Endothelial cell (in vitro differentiated cells): ENCODE measurements at regions not wholly inside any gene's neighbourhood (a gene's known extent, or its start where the extent isn't known, plus 50 kb on each side); places are given as distances from the start of the nearest gene placed in this dataset.

Experiments used
- DNase-seq: peaks from one replicate; pipeline ENCODE4 v3.0.0; 2021; ENCODE audit warnings: low spot score
- H3K27ac Mint-ChIP-seq: one replicate; pipeline ENCODE4 v1.8.0; 2021; ENCODE audit warnings: mixed read lengths, inconsistent platforms; ENCODE audit not compliant: unreplicated experiment
- H3K27me3 Mint-ChIP-seq: one replicate; pipeline ENCODE4 v1.8.0; 2021; ENCODE audit warnings: mild to moderate bottlenecking, moderate library complexity, mixed read lengths, inconsistent platforms; ENCODE audit not compliant: unreplicated experiment
- H3K36me3 Mint-ChIP-seq: one replicate; pipeline ENCODE4 v1.8.0; 2021; ENCODE audit warnings: mild to moderate bottlenecking, low read depth, mixed read lengths, inconsistent platforms; ENCODE audit not compliant: unreplicated experiment
- H3K4me1 Mint-ChIP-seq: one replicate; pipeline ENCODE4 v1.8.0; 2021; ENCODE audit warnings: mild to moderate bottlenecking, mixed read lengths, inconsistent platforms; ENCODE audit not compliant: unreplicated experiment
- H3K4me3 Mint-ChIP-seq: one replicate; pipeline ENCODE4 v1.8.0; 2021; ENCODE audit warnings: mild to moderate bottlenecking, mixed read lengths, inconsistent platforms; ENCODE audit not compliant: unreplicated experiment
- H3K9me3 Mint-ChIP-seq: one replicate; pipeline ENCODE4 v1.8.0; 2021; ENCODE audit warnings: mixed read lengths, inconsistent platforms; ENCODE audit not compliant: unreplicated experiment
- CTCF ChIP-seq: fragments of 200-600 bp; sonication (generic); IDR thresholded peaks from one replicate; pipeline ENCODE4 v1.5.0; 2021; ENCODE audit warnings: antibody characterized with exemption; ENCODE audit not compliant: unreplicated experiment

GRCh38 chr2:220318508-220318907, 691.1 kb downstream of the SLC4A3 start:
- H3K27me3 Mint-ChIP-seq: no peaks in the 10 kb centered on the region
- no peaks in the 10 kb centered on the region for H3K4me1 Mint-ChIP-seq
- DNase-seq: no peak
- no peaks in the 10 kb centered on the region for H3K9me3 Mint-ChIP-seq
- TF ChIP-seq CTCF: no peak
- H3K36me3 Mint-ChIP-seq: no peaks in the 10 kb centered on the region
- no peak overlapping the region for H3K4me3 Mint-ChIP-seq
- H3K27ac Mint-ChIP-seq: no peak overlapping the region

GRCh38 chr2:220320326-220320725, 692.9 kb downstream of the SLC4A3 start:
- H3K4me1 Mint-ChIP-seq: no peaks in the 10 kb centered on the region

GRCh38 chr2:220332886-220333285, 705.5 kb downstream of the SLC4A3 start:
- H3K27ac Mint-ChIP-seq: no peak overlapping the region
- no peaks in the 10 kb centered on the region for H3K27me3 Mint-ChIP-seq
- no peaks in the 10 kb centered on the region for H3K36me3 Mint-ChIP-seq
- H3K4me3 Mint-ChIP-seq: no peak overlapping the region
- no peak for TF ChIP-seq CTCF
- no peaks in the 10 kb centered on the region for H3K4me1 Mint-ChIP-seq
- no peaks in the 10 kb centered on the region for H3K9me3 Mint-ChIP-seq
- no peak for DNase-seq

More at GRCh38 chr2:220320326-220320725, 692.9 kb downstream of the SLC4A3 start:
- no peak overlapping the region for H3K27ac Mint-ChIP-seq
- no peak overlapping the region for H3K4me3 Mint-ChIP-seq
- no peak for TF ChIP-seq CTCF
- no peaks in the 10 kb centered on the region for H3K27me3 Mint-ChIP-seq
- no peaks in the 10 kb centered on the region for H3K36me3 Mint-ChIP-seq
- H3K9me3 Mint-ChIP-seq: no peaks in the 10 kb centered on the region
- DNase-seq: no peak

GRCh38 chr2:220334210-220334609, 706.8 kb downstream of the SLC4A3 start:
- DNase-seq: no peak
- Mint-ChIP-seq H3K36me3 (no peaks in the 10 kb centered on the region), H3K4me1 (no peaks in the 10 kb centered on the region), H3K4me3 (no peak overlapping the region), H3K9me3 (no peaks in the 10 kb centered on the region), H3K27me3 (no peaks in the 10 kb centered on the region), H3K27ac (no peak overlapping the region)
- TF ChIP-seq CTCF: no peak

GRCh38 chr2:220334871-220335590, 707.6 kb downstream of the SLC4A3 start:
- no peak for TF ChIP-seq CTCF
- no peak for DNase-seq
- Mint-ChIP-seq H3K27me3 (no peaks in the 10 kb centered on the region), H3K36me3 (no peaks in the 10 kb centered on the region), H3K27ac (no peak overlapping the region), H3K4me1 (no peaks in the 10 kb centered on the region), H3K4me3 (no peak overlapping the region), H3K9me3 (no peaks in the 10 kb centered on the region)
